ENCODE measurements at regions not wholly inside any gene's neighbourhood (a gene's known extent, or its start where the extent isn't known, plus 50 kb on each side); places are given as distances from the start of the nearest gene placed in this dataset.

- Histone ChIP-seq H3K4me3 (no peak overlapping the region), H3K27ac (replicated peaks) (no peak overlapping the region), H3K9me3 (replicated peaks) (peaks cover 8% of the 10 kb centered on the region), H3K36me3 (no peaks in the 10 kb centered on the region), H3K27me3 (ENCODE audit: low read depth) (no peaks in the 10 kb centered on the region), H3K4me1 (peaks cover 27% of the 10 kb centered on the region)
- DNase-seq, result no peak
- TF ChIP-seq, protein P1, sequence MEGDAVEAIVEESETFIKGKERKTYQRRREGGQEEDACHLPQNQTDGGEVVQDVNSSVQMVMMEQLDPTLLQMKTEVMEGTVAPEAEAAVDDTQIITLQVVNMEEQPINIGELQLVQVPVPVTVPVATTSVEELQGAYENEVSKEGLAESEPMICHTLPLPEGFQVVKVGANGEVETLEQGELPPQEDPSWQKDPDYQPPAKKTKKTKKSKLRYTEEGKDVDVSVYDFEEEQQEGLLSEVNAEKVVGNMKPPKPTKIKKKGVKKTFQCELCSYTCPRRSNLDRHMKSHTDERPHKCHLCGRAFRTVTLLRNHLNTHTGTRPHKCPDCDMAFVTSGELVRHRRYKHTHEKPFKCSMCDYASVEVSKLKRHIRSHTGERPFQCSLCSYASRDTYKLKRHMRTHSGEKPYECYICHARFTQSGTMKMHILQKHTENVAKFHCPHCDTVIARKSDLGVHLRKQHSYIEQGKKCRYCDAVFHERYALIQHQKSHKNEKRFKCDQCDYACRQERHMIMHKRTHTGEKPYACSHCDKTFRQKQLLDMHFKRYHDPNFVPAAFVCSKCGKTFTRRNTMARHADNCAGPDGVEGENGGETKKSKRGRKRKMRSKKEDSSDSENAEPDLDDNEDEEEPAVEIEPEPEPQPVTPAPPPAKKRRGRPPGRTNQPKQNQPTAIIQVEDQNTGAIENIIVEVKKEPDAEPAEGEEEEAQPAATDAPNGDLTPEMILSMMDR (IDR thresholded peaks at IDR 0.05; ENCODE audit: borderline replicate concordance), result no peak
- intact Hi-C loops (cut with micrococcal nuclease), result no loop called here
Measured at GRCh38 chr5:124867137-124867704, 120.8 kb upstream of the ZNF608 start.

DNA sequence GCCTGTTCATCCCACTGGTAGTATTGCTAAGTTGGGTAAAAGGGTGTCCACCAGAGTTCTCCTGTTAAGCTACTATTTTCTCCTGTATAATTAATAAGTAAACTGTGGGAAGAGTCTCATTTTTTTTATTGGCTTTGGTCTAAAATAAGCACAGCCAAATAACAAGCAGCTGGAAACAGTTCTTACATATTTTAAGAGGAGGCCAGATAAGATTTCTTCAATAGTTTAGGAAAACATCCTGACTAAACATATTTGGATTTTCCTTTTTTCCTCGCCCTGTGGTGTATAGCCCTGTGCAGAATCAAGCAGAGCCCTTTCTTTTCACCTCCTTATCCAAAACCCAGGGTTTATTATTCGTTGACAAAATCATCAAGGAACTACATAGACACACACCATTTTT is 122.2 kb upstream of the ZNF608 start:
- intact Hi-C loops (cut with micrococcal nuclease), result no loop called here
- no peaks in the 10 kb centered on the region for H3K27me3 ChIP-seq (ENCODE audit: low read depth)
- no peak for DNase-seq
- H3K27ac ChIP-seq (replicated peaks), result no peak overlapping the region
- H3K4me1 ChIP-seq, result peaks cover 27% of the 10 kb centered on the region
- peaks cover 6% of the 10 kb centered on the region for H3K9me3 ChIP-seq (replicated peaks)
- no peak overlapping the region for H3K4me3 ChIP-seq
- TF ChIP-seq, protein P1 (IDR thresholded peaks at IDR 0.05; ENCODE audit: borderline replicate concordance), result no peak
- H3K36me3 ChIP-seq, result no peaks in the 10 kb centered on the region

DNA sequence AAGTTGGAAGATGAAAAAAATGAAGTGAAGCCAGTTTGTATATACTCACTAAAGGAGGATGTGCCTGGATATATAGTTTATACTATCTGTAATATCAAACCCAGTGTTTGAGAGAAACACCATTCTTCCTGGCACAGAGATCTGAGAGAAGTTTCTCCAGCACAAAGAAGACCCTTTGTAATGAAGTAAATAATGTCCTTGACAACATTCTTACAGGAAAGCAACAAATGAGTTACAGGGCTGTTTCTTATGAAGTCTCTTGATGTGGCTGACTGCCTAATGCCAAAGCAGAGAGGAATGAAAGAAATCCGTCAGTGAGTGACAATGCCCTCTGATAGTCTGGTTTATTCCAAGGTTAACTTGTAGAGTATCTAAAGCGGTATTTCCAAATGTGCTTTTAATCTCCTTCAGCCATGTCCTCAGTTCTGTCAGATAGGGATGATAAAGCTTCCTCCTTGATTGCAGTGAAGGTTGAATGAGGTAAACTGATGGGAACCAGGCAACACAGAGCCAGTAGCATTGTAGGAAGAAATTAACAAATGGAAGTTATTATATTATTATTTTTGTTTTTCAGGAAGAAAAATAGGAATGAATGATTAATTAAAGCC is 123.1 kb upstream of the ZNF608 start:
- Histone ChIP-seq H3K4me3 (no peak overlapping the region), H3K9me3 (replicated peaks) (no peaks in the 10 kb centered on the region), H3K27ac (replicated peaks) (no peak overlapping the region), H3K27me3 (ENCODE audit: low read depth) (no peaks in the 10 kb centered on the region), H3K36me3 (no peaks in the 10 kb centered on the region), H3K4me1 (peaks cover 27% of the 10 kb centered on the region)
- TF ChIP-seq, protein P1 (IDR thresholded peaks at IDR 0.05; ENCODE audit: borderline replicate concordance), result no peak
- no peak for DNase-seq
- intact Hi-C loops (cut with micrococcal nuclease), result no loop called here

DNA sequence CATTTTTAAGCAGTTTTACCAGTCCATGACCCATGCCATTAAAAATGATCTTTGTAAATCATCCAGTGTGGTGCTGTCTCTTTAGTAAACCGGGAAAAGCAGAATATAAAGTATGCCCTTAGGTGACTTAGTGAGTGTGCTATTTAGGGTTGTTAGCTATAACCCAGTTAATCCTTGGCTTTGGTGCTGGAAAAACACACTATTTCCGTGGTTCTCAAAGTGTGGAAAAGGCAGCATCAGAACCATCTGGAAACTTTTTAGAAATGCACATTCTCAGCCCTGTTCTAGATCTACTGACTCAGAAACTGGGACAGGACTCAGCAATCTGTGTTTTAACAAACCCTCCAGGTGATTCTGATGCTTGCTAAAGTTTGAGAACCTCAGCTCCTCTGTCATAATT is 123.6 kb upstream of the ZNF608 start:
- Histone ChIP-seq H3K36me3 (no peaks in the 10 kb centered on the region), H3K4me1 (peaks cover 27% of the 10 kb centered on the region), H3K4me3 (no peak overlapping the region), H3K9me3 (replicated peaks) (no peaks in the 10 kb centered on the region), H3K27ac (replicated peaks) (no peak overlapping the region), H3K27me3 (ENCODE audit: low read depth) (no peaks in the 10 kb centered on the region)
- no peak for DNase-seq
- intact Hi-C loops (cut with micrococcal nuclease), result no loop called here
- TF ChIP-seq, protein P1 (IDR thresholded peaks at IDR 0.05; ENCODE audit: borderline replicate concordance), result no peak

GRCh38 chr5:124871303-124871702 is 124.9 kb upstream of the ZNF608 start:
- TF ChIP-seq, protein P1 (IDR thresholded peaks at IDR 0.05; ENCODE audit: borderline replicate concordance), result no peak
- H3K4me1 ChIP-seq, result peaks cover 27% of the 10 kb centered on the region
- intact Hi-C loops (cut with micrococcal nuclease), result no loop called here

More at GRCh38 chr5:124871303-124871702, 124.9 kb upstream of the ZNF608 start:
- no peaks in the 10 kb centered on the region for H3K36me3 ChIP-seq
- H3K27me3 ChIP-seq (ENCODE audit: low read depth), result no peaks in the 10 kb centered on the region
- DNase-seq, result no peak
- no peak overlapping the region for H3K4me3 ChIP-seq
- H3K9me3 ChIP-seq (replicated peaks), result no peaks in the 10 kb centered on the region
- no peak overlapping the region for H3K27ac ChIP-seq (replicated peaks)

Measured in left ventricle myocardium inferior (tissue), 1 donor.